HG03521 (cell line): ENCODE measurements at regions not wholly inside any gene's neighbourhood (a gene's known extent, or its start where the extent isn't known, plus 50 kb on each side); places are given as distances from the start of the nearest gene placed in this dataset.
"Not testable (repeated sequence)": the region's sequence is repeated elsewhere in the genome, so short reads cannot be mapped to it uniquely, and the experiment has no call there.

ENCODE experiments used
- ATAC-seq: cut with Tn5 transposase; IDR thresholded peaks from one replicate; pipeline ENCODE4 v1.9.1; 2021; ENCODE audit warnings: mild to moderate bottlenecking, moderate library complexity; ENCODE audit not compliant: unreplicated experiment

- no peak for ATAC-seq
These were observed 1993.8 kb downstream of the ARAP2 start for GRCh38 chr4:34250562-34250961.

DNA sequence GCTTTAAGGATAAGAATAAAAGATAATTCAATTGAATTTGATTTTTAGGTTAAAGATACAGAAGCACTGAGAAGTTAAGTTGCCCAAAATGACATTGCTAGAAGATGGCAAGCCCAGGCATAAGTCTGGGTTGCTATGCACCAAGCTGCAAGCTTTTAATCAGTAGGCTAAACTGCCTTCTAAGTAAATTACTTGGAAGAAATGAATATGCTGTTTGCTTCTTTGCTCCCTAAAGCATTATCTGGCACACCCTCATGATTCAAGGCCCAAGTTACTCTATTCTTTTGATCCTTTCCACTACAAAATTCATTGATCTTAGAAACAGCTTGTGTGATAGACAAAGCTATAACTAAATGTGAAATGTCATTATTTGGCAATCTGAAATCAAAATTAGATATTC is 1991.1 kb downstream of the ARAP2 start:
- ATAC-seq, result no peak

- no peak for ATAC-seq
These were observed 1986.1 kb downstream of the ARAP2 start for GRCh38 chr4:34258176-34258575.

DNA sequence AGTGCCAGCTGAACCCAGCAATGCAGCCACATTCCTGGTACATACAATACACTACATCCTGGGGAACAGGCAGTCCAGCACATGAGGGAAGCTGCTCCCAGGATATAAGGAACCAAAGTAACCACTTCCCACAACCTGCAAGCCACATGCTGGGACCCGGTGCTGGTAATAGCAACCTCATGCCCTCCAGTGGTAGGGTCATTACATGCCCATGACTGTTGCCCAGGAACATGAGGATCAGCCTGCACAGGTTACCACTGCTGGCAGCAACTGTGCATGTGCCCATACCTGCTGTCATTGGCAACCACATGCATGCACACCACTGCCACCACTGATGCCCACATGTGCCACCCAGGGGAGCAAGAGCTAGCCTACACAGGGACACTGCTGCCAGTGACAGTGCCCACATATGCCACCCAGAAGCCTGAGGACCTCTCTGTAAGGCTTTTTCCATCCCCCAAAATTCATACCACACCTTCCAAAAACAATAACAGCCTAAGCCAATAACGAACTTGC is 1982.5 kb downstream of the ARAP2 start:
- ATAC-seq, result no peak

GRCh38 chr4:34269613-34270012 is 1974.7 kb downstream of the ARAP2 start:
- ATAC-seq, result no peak

GRCh38 chr4:34271479-34272355 is 1972.6 kb downstream of the ARAP2 start:
- ATAC-seq, result no peak

GRCh38 chr4:34279011-34279410 is 1965.3 kb downstream of the ARAP2 start:
- ATAC-seq, result no peak

- no peak for ATAC-seq
These were observed 1964.2 kb downstream of the ARAP2 start for GRCh38 chr4:34280131-34280530.

DNA sequence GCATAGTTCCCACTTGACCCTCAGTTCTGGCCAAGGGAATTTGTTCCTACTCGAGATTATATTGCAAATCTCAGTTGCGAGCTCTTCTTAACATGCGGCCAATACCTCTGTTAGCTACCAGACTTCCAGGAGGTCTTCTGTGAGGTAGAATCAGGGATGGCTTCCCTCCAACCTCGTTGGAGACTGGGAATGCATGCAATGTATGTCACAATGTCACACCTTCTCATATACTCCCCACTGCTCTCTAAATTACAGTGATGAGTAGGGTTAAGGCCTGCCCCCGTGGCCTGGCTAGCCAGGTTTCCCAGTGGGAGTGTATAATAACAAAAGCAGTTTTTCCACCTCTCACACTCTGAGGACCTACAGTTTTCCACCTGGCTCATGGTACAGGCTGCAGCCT is 1962.5 kb downstream of the ARAP2 start:
- ATAC-seq, result no peak

- ATAC-seq, result no peak
These were observed 1954.8 kb downstream of the ARAP2 start for GRCh38 chr4:34289489-34289888.

DNA sequence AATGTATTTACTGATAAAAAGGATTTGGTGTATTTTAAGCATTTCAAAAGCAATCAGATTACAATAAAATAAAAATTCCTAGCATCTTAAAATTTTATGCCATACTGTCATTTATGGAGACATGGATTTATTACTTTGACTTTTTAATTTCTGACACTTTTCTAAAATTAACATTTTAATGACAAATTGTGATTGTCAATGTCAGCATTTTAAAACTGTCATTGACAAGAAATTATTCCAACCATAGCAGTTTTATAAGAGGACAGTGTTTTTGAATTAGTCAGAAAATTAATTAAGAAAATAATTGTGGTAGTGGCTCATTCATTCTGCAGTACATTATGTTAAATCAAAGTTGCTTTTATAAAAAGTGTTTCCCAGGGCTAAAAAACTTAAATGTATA is 1954.4 kb downstream of the ARAP2 start:
- ATAC-seq, result no peak

DNA sequence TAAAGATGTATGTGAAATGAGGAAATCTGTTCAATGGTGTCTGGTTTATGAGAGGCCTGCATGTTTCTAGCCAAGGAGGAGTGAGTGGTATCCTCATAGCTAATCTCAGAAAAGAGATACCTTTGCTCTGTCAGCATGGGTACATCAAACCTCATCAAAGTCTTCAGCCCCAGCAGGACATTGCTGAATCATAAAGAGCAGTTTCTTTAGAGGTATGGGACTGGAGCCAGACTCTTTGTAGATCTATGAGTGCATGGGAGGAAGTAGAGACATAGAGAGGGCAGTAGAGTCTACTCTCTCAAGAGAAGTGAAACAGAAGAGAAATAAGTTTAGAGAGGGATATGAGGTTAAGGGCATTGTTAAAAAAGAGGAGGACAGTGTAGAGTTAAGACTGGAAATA is 1950.9 kb downstream of the ARAP2 start:
- no peak for ATAC-seq

DNA sequence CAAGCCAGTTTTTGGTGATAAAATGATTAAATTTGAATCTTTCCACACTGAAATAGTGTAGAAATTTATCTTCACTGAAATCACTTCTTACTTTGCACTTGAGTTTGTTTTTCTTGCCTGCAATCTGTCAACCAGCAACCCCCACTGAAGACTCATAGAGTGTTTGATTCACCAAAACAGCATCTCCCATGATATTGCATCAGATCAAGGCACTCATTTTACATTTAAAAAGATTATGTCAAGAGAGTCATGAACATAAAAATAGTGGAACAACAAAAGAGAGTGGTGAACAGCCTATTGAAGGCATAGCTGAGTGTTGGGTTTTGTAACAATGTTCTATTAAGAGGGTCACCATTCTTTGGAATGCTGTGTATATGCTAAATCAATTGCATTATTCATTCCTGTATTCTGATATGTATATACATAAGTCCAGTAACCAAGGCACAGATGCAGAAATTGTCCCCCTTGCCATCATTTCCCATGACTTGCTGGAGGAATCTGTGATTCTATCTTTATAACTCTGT is 1934.9 kb downstream of the ARAP2 start:
- ATAC-seq, result no peak

- ATAC-seq, result no peak
These were observed 1925.5 kb downstream of the ARAP2 start for GRCh38 chr4:34318773-34319172.

GRCh38 chr4:34323549-34324320 is 1920.6 kb downstream of the ARAP2 start:
- no peak for ATAC-seq

DNA sequence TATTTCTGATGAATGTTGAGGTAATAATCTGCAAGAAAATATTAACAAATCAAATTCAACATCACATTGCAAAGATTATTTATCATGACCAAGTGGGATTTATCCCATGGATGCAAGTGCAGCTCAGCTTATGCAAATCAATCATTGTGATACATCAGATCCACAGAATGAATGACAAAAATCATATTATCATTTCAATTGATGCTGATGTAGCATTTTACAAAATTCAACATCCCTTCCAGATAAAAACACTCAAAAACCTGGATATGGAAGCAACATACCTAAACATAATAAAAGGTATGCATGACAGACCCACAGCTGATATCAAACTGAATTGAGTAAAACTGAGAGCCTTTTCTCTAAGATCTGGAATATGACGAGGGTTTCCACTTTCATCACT is 1915.4 kb downstream of the ARAP2 start:
- ATAC-seq, result no peak

DNA sequence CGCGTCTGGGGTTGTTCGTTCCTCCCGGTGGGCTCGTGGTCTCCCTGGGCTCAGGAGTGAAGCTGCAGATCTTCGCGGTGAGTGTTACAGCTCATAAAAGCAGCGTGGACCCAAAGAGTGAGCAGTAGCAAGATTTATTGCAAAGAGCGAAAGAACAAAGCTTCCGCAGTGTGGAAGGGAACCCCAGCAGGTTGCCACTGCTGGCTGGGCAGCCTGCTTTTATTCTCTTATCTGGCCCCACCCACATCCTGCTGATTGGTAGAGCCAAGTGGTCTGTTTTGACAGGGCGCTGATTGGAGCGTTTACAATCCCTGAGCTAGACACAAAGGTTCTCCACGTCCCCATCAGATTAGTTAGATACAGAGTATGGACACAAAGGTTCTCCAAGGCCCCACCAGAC is 1909.2 kb downstream of the ARAP2 start:
- ATAC-seq, result not testable (repeated sequence)

GRCh38 chr4:34335556-34335955 is 1908.8 kb downstream of the ARAP2 start:
- ATAC-seq, result not testable (repeated sequence)

GRCh38 chr4:34362654-34363053 is 1881.7 kb downstream of the ARAP2 start:
- ATAC-seq, result no peak

DNA sequence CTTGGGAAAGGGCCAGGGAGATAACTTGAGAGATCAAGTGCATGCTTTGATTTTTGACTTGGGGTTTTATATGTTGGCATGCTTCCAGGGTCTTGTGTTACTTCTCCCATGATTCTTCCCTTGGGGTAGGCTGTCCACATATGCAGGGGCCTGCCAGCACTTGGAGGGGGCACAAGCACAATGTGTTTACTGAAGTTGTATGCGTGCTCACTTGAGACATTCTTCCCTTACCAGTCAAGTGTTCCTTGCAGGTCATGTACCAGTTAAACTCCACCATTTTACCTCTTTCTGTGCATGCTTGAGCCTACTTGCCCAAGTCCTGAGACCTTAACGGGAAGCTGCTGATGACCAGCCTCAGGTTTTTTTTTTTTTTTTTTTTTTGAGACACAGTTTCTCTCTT is 1880.5 kb downstream of the ARAP2 start:
- ATAC-seq, result no peak

GRCh38 chr4:34365946-34366345 is 1878.4 kb downstream of the ARAP2 start:
- ATAC-seq, result no peak

- ATAC-seq, result no peak
These were observed 1872.6 kb downstream of the ARAP2 start for GRCh38 chr4:34371676-34372075.
